ENCODE measurements at regions not wholly inside any gene's neighbourhood (a gene's known extent, or its start where the extent isn't known, plus 50 kb on each side); places are given as distances from the start of the nearest gene placed in this dataset.

- ChIA-PET CTCF (no interaction called here), POLR2A (no interaction called here)
- TF ChIP-seq PKNOX1 (IDR thresholded peaks at IDR 0.05) (no peak), CTBP1 (IDR thresholded peaks at IDR 0.05; ENCODE audit: borderline replicate concordance) (no peak), ZNF384 (IDR thresholded peaks at IDR 0.05) (no peak), FOXM1 (IDR thresholded peaks at IDR 0.05; ENCODE audit: borderline replicate concordance) (no peak), HDGF (IDR thresholded peaks at IDR 0.05; ENCODE audit: borderline replicate concordance) (no peak), TARDBP (IDR thresholded peaks at IDR 0.05) (no peak), SP1 (IDR thresholded peaks at IDR 0.05) (no peak), FOXA1 (IDR thresholded peaks at IDR 0.05) (no peak)
- DNase-seq (ENCODE audit: extremely low spot score), result no peak
Observed at GRCh38 chr4:124464836-124465235, 247.7 kb downstream of the ANKRD50 start.

- CTCF ChIA-PET, result no interaction called here
- no peak for TF ChIP-seq ZNF384 (IDR thresholded peaks at IDR 0.05)
- no peak for TF ChIP-seq PKNOX1 (IDR thresholded peaks at IDR 0.05)
- TF ChIP-seq BHLHE40 (IDR thresholded peaks at IDR 0.05; ENCODE audit: borderline replicate concordance), result no peak
- TF ChIP-seq FOXA1 (IDR thresholded peaks at IDR 0.05), result no peak
- TF ChIP-seq ELF4 (IDR thresholded peaks at IDR 0.05), result no peak
- no peak for TF ChIP-seq HDGF (IDR thresholded peaks at IDR 0.05; ENCODE audit: borderline replicate concordance)
- TF ChIP-seq LEF1 (IDR thresholded peaks at IDR 0.05; ENCODE audit: borderline replicate concordance), result no peak
- TF ChIP-seq ARNT (IDR thresholded peaks at IDR 0.05), result no peak
- TF ChIP-seq FOXK2 (IDR thresholded peaks at IDR 0.05), result no peak
- no peak for TF ChIP-seq FOXM1 (IDR thresholded peaks at IDR 0.05; ENCODE audit: borderline replicate concordance)
- no peak for TF ChIP-seq SUZ12 (IDR thresholded peaks at IDR 0.05)
- TF ChIP-seq TARDBP (IDR thresholded peaks at IDR 0.05), result no peak
- TF ChIP-seq SP1 (IDR thresholded peaks at IDR 0.05), result no peak
- no peak for TF ChIP-seq CTBP1 (IDR thresholded peaks at IDR 0.05; ENCODE audit: borderline replicate concordance)
- TF ChIP-seq NFRKB (IDR thresholded peaks at IDR 0.05), result no peak
- TF ChIP-seq L3MBTL2 (conservative IDR thresholded peaks at IDR 0.05), result no peak
- POLR2A ChIA-PET, result no interaction called here
- DNase-seq (ENCODE audit: extremely low spot score), result no peak
Observed at GRCh38 chr4:124468360-124468759, 244.2 kb downstream of the ANKRD50 start.

- POLR2A ChIA-PET, result no interaction called here
- no peak for DNase-seq (ENCODE audit: extremely low spot score)
- CTCF ChIA-PET, result no interaction called here
- TF ChIP-seq SUZ12 (IDR thresholded peaks at IDR 0.05) (no peak), PKNOX1 (IDR thresholded peaks at IDR 0.05) (no peak), NFRKB (IDR thresholded peaks at IDR 0.05) (no peak), ELF4 (IDR thresholded peaks at IDR 0.05) (no peak), SP1 (IDR thresholded peaks at IDR 0.05) (no peak)
Observed at GRCh38 chr4:124469981-124470380, 242.6 kb downstream of the ANKRD50 start.

GRCh38 chr4:124478470-124478869 lies 234.1 kb downstream of the ANKRD50 start:
- POLR2A ChIA-PET, result no interaction called here
- TF ChIP-seq CTBP1 (IDR thresholded peaks at IDR 0.05; ENCODE audit: borderline replicate concordance) (no peak), ELF4 (IDR thresholded peaks at IDR 0.05) (no peak), LEF1 (IDR thresholded peaks at IDR 0.05; ENCODE audit: borderline replicate concordance) (no peak), L3MBTL2 (conservative IDR thresholded peaks at IDR 0.05) (no peak), NFRKB (IDR thresholded peaks at IDR 0.05) (no peak), BHLHE40 (IDR thresholded peaks at IDR 0.05; ENCODE audit: borderline replicate concordance) (no peak), FOXA1 (IDR thresholded peaks at IDR 0.05) (no peak), ZNF384 (IDR thresholded peaks at IDR 0.05) (no peak), PKNOX1 (IDR thresholded peaks at IDR 0.05) (no peak), HDGF (IDR thresholded peaks at IDR 0.05; ENCODE audit: borderline replicate concordance) (no peak), SUZ12 (IDR thresholded peaks at IDR 0.05) (no peak)
- DNase-seq (ENCODE audit: extremely low spot score), result no peak
- CTCF ChIA-PET, result interaction anchor here (0.6 kb wide), 1 partner anchor 37 kb away, joined by 3 read pairs; no protein-coding TSS in a partner anchor

- TF ChIP-seq NFRKB (IDR thresholded peaks at IDR 0.05), result no peak
- no peak for TF ChIP-seq HDGF (IDR thresholded peaks at IDR 0.05; ENCODE audit: borderline replicate concordance)
- no peak for TF ChIP-seq L3MBTL2 (conservative IDR thresholded peaks at IDR 0.05)
- TF ChIP-seq ARNT (IDR thresholded peaks at IDR 0.05), result no peak
- no peak for TF ChIP-seq CTBP1 (IDR thresholded peaks at IDR 0.05; ENCODE audit: borderline replicate concordance)
- no peak for TF ChIP-seq FOXA1 (IDR thresholded peaks at IDR 0.05)
- TF ChIP-seq TARDBP (IDR thresholded peaks at IDR 0.05), result no peak
- ChIA-PET POLR2A (no interaction called here), CTCF (no interaction called here)
- no peak for DNase-seq (ENCODE audit: extremely low spot score)
Observed at GRCh38 chr4:124480061-124480460, 232.5 kb downstream of the ANKRD50 start.

GRCh38 chr4:124481123-124481522 lies 231.4 kb downstream of the ANKRD50 start:
- no peak for DNase-seq (ENCODE audit: extremely low spot score)
- no peak for TF ChIP-seq FOXM1 (IDR thresholded peaks at IDR 0.05; ENCODE audit: borderline replicate concordance)
- POLR2A ChIA-PET, result no interaction called here
- CTCF ChIA-PET, result no interaction called here
